T1000 (cell line): ENCODE measurements at regions not wholly inside any gene's neighbourhood (a gene's known extent, or its start where the extent isn't known, plus 50 kb on each side); places are given as distances from the start of the nearest gene placed in this dataset.

Source experiments
- DNase-seq: peaks from one replicate; lab custom pipeline; 2025; ENCODE audit warnings: mixed read lengths; lab: John Stamatoyannopoulos, UW

- DNase-seq, result no peak
Measured at GRCh38 chr22:27638329-27639233, 163.0 kb downstream of the MN1 start.

GRCh38 chr22:27639248-27640086 is 162.1 kb downstream of the MN1 start:
- no peak for DNase-seq

- DNase-seq, result no peak
Measured at GRCh38 chr22:27641049-27641795, 160.3 kb downstream of the MN1 start.

GRCh38 chr22:27642104-27642800 is 159.3 kb downstream of the MN1 start:
- no peak for DNase-seq

- no peak for DNase-seq
Measured at GRCh38 chr22:27643907-27644306, 157.6 kb downstream of the MN1 start.

GRCh38 chr22:27644566-27644965 is 157.0 kb downstream of the MN1 start:
- no peak for DNase-seq

GRCh38 chr22:27647540-27647939 is 154.0 kb downstream of the MN1 start:
- DNase-seq, result no peak

- DNase-seq, result no peak
Measured at GRCh38 chr22:27648074-27648473, 153.5 kb downstream of the MN1 start.

- DNase-seq, result no peak
Measured at GRCh38 chr22:27648853-27649252, 152.7 kb downstream of the MN1 start.

- DNase-seq, result no peak
Measured at GRCh38 chr22:27650572-27650971, 151.0 kb downstream of the MN1 start.

- no peak for DNase-seq
Measured at GRCh38 chr22:27650985-27651384, 150.6 kb downstream of the MN1 start.

- DNase-seq, result no peak
Measured at GRCh38 chr22:27651486-27651885, 150.1 kb downstream of the MN1 start.

- DNase-seq, result no peak
Measured at GRCh38 chr22:27654546-27655445, 146.8 kb downstream of the MN1 start.

- DNase-seq, result no peak
Measured at GRCh38 chr22:27655582-27656185, 145.9 kb downstream of the MN1 start.

GRCh38 chr22:27656970-27657369 is 144.6 kb downstream of the MN1 start:
- DNase-seq, result no peak

- DNase-seq, result no peak
Measured at GRCh38 chr22:27660306-27660705, 141.2 kb downstream of the MN1 start.

- no peak for DNase-seq
Measured at GRCh38 chr22:27662359-27663301, 138.9 kb downstream of the MN1 start.

- DNase-seq, result no peak
Measured at GRCh38 chr22:27663812-27664211, 137.7 kb downstream of the MN1 start.
